Eye (tissue), 1 donor: ENCODE measurements at regions not wholly inside any gene's neighbourhood (a gene's known extent, or its start where the extent isn't known, plus 50 kb on each side); places are given as distances from the start of the nearest gene placed in this dataset.
"Not testable (repeated sequence)": the region's sequence is repeated elsewhere in the genome, so short reads cannot be mapped to it uniquely, and the experiment has no call there.

Experiments
- DNase-seq: peaks from one replicate; pipeline ENCODE4 v3.0.0-alpha.2; 2015

DNA sequence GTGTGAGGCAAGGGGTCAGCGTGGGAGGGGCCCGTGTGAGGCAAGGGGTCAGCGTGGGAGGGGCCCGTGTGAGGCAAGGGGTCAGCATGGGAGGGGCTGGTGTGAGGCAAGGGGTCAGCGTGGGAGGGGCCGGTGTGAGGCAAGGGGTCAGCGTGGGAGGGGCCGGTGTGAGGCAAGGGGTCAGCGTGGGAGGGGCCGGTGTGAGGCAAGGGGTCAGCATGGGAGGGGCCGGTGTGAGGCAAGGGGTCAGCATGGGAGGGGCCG, 119.2 kb downstream of the SEPTIN14 start:
- DNase-seq: not testable (repeated sequence)

DNA sequence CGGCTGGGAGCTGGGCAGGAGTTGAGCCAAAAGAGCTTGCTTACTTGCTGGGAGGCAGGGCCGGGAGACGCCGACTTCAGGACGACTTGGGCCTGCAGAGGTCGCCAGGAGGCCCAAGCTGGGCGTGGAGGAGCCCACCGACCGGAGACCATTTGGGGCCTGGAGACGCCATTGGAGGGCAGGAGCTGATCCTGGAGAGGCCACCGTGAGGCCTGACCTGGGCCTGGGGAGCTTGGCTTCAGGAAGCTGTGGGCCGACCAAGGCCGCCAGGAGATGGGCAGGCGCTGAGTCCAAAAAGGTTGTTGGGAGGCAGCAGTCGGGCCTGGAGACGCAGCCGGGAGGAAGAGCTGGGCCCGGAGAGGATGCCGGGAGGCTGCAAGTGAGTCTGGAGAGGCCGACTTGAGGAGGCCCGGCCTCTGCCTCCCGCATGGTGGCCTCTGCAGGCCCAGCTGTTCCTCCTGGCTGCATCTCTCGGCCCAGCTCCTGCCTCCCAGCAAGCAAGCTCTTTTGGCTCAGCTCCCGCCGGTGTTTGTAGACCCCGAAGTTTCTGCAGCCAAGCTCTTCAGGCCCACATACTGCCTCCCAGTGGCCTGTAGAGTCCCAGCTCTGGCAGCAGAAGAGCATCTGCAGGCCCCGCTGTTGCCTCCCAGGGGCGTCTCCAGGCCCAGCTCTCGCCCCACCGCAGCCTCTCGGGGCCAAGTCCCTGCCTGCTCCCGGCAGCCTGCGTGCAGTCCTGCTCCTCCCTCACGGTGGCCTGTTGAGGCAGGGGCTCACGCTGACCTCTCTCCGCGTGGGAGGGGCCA, 119.7 kb downstream of the SEPTIN14 start:
- not testable (repeated sequence) for DNase-seq

DNA sequence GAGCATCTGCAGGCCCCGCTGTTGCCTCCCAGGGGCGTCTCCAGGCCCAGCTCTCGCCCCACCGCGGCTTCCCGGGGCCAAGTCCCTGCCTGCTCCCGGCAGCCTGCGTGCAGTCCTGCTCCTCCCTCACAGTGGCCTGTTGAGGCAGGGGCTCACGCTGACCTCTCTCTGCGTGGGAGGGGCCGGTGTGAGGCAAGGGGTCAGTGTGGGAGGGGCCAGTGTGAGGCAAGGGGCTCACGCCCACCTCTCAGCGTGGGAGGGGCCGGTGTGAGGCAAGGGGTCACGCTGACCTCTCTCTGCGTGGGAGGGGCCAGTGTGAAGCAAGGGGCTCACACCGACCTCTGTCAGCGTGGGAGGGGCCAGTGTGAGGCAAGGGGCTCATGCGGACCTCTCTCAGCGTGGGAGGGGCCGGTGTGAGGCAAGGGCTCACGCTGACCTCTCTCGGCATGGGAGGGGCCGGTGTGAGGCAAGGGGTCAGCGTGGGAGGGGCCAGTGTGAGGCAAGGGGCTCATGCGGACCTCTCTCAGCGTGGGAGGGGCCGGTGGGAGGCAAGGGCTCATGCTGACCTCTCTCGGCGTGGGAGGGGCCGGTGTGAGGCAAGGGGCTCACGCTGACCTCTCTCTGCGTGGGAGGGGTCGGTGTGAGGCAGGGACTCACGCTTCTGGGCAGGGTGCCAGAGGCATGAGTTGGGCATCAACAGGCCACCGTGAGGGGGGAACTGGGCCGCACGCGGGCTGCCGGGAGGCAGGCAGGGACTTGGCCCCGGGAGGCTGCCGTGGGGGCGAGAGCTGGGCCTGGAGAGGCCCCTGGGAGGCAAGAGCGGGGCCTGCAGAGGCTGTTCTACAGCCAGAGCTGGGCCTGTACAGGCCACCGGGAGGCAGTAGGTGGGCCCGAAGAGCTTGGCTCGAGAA, 120.6 kb downstream of the SEPTIN14 start:
- DNase-seq: not testable (repeated sequence)

DNA sequence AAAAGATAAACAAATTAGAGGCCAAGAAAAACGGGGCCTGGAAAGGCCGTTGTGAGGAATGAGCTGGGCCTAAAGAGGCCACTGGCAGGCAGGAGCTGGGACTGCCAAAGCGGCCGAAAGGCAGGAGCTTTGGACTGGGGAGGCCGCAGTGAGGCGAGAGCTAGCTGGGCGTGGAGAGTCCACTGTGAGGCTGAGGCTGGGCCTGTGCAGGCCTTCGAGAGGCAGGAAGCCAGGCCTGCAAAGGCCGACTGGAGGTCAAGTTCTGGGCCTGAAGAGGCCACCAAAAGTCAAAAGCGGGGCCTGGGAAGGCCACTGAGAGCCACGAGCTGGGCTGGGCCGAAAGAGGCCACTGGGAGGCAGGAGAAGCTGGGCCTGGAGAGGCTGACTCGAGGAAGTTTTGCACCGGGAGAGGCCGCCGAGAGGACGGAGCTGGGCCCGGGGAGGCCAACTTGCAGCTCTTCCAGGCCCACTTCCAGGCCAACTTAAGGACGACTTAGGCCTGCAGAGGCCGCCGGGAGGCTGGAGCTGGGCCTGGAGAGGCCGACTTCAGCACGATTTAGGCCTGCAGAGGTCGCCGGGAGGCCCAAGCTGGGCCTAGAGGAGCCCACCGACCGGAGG, 121.8 kb downstream of the SEPTIN14 start:
- not testable (repeated sequence) for DNase-seq

DNA sequence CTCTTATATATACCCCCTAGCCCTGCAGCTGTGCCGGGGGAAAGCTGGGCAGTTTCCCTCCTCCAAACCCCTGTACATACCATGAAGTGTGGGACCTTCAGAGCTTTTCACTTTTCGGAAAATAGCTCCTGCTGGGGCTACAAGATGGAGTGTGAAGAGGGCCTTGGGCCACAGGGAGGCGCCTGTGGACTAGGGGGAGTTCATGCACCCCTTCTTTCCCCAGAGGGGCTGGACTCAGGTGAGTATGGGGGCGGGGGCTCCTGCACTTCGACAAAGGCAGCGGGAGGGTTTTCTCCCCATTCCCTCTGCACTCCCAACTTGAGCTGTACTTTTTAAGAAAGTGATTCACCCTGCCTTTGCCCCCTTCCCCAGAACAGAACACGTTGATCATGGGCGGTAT, 122.5 kb downstream of the SEPTIN14 start:
- not testable (repeated sequence) for DNase-seq

DNA sequence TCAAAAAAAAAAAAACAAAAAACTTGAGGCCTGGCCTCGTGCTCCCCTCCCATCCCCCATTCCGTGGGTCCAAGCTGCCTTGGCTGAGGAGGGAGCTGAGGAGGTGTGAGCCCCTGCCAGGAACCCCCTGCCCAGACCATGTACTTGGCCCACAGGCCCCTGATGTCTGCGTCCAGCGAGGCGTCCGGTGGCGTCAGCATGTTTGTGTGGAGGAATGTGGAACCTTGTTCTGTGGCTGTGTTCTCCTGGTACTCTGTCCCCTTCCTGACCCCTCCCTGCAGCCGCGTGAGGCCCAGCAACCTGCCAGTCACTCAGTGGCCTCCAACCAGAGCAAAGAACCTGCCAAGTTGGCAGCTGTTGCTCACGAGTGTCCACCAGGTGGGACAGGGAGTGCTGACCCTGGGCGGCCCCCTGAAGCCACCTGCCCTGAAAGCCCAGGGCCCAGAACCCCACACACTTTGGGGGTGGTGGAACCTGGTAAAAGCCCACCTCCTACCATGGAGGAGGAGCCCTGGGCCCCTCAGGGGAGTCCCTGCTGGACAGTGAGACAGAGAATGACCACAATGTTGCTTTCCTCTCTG, 125.8 kb downstream of the SEPTIN14 start:
- DNase-seq: not testable (repeated sequence)

DNA sequence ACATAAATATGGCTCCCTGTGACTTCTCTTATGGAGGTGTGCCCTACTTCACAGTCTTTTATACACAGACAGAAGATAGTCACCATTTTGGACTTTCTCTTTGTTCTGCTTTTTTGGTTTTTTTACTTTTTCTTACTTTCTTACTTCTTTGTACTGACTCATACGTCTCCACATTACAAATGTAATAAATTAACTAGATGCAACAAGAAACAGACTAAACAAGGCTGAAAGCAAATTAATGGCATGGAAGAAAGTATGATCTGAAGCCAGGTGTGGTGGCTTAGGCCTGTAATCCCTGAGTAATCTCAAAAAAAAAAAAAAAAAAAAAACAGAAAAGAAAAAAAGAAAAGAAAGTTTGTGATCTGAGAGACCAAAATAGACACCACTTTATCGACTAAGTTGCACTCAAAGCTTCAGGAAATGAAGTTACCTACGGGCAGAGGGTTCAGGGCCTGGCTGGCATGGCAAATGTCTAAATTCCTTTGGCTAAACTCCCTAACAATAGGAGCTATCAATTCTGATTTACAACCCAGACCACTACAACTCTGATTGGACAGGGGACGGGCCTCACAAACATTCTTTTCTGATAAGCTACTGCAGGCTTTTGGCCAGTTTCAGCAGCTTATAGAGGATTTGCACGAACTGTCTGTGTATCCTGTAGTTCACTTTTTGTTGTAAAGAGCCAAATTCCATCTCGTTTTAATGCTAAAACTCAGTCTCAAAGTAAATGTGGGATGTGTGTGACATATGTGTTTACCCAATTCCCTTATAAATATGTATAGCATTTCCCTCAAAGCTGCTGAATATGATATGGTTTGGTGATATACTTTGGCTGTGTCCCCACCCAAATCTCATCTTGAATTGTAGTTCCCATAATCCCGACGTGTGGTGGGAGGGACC, 129.1 kb downstream of the SEPTIN14 start:
- DNase-seq: peak; percentile 38

DNA sequence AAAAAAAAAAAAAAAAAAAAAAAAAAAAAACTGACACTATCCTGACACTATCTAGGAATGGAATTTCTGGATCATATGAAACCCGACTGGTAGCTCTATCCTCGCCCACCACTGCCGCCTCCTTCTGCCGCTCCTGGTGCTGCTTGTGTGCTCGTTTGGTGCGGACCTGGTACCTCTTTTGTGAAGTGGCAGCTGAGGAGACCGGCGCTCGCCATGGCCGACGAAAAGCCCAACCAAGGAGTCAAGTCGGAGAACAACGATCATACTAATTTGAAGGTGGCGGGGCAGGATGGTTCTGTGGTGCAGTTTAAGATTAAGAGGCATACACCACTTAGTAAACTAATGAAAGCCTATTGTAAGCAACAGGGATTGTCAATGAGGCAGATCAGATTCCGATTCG, 130.6 kb downstream of the SEPTIN14 start:
- DNase-seq: no peak

DNA sequence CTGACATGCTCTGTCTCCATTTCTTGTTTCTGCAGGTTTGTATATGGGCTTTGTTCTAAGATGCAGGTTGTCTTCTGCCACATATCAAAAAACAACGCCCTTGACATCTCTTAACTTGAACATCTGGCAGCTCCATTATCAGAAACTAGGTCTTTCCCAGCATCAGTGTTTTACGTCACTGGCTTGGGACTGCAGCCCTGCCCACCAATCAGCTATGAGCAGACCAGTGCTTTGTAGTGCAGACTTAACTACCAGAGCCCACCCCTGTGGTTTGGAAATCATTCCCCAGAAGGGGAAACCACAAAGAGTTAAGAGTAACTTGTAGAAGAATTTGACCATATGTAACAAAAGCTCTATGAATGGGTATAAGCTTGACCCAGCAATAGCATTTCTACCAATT, 132.4 kb downstream of the SEPTIN14 start:
- DNase-seq: no peak

DNA sequence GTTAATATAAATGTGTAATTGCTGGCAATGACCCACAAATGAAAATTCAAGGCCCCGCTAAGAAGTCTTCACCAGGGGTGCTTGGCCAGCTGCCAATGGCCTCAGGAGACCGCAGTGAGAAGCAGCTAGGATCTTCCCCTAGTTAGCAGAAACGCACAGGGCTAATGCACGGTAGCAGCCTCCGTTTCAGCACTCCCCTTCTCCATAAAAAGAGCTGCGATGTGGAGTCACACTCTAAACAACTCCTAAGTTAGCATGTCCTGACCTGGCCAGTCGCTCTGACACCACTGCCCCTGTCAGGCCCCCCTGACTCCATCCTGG, 139.0 kb downstream of the SEPTIN14 start:
- DNase-seq: peak; percentile 42

DNA sequence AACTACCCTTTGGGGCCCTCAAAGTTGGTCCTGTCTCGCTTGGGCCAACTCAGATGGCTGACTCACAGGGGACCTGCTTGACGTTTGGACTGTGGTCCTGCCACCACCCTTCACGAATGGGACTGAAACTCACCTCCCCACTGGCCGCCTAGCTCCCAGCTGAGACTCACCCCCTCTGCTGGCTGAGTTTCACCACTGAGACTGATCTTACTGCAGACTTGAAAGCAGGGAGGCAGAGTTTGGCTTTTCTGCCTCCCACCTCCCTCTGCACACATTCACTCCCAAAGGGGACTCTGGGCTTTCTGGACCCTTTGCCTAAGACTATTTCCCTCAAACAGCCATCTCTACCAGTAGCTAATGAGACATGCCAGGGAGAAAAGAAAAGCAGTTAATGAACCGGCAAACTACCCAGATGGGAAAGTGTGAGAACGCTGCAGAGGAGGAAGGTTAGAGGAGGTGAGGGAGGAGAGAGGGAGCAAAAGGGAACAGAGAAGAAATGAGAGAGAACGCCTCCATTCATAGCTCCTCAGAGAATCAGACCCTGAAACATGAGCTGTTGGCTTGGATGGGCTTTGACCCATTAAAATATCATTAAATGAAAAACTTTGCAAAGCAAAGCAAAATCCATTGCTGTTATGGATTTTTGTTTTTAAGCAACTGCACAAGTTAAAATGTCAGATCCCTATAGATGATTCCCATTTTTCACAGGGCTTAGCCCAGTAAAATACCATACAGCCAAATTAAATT, 139.5 kb downstream of the SEPTIN14 start:
- peak; percentile 67 for DNase-seq

DNA sequence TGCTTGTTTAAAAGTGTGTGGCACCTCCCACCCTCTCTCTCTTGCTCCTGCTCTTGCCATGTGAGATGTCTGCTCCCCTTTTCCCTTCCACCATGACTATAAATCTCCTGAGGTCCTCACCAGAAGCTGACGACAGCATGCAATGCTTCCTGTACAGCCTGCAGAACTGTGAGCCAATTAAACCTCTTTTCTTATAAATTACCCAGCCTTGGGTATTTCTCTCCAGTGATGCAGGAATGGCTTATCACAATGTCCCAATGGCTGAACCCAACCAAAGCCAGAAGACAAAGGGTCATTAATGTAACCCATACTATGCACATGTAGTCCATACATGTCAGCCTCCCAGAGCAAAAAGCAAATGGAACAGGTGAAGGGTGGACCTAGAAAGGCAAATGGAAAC, 141.5 kb downstream of the SEPTIN14 start:
- not testable (repeated sequence) for DNase-seq

DNA sequence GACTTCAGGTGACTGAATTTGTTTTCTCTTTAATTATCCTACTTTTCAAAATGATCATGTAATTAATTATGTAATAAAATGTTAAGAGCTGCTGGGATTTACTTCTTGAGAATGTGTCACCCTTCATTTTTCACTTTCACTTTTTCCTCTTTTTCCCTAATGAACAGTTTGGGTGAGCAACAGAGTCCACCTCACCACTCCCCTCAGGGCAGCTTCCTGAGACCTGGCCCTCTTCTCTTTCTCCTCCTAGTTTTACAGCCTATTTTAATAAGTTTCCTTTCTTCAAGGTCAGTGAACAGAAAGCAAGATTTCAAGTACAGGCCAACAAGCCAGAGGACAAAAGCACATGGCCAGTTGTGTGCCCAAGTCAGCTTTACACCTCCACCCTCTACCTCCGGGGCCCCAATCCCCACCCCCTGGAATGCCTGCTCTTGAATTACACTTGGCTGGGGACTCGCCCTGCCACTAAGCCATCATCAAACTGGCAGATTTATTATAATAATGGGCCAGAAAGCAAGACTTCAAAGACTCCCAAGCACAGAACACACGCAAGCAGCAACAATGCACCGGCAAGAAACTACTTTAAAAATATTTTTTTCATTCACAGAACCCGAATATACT, 143.1 kb upstream of the VOPP1 start:
- DNase-seq: not testable (repeated sequence)

DNA sequence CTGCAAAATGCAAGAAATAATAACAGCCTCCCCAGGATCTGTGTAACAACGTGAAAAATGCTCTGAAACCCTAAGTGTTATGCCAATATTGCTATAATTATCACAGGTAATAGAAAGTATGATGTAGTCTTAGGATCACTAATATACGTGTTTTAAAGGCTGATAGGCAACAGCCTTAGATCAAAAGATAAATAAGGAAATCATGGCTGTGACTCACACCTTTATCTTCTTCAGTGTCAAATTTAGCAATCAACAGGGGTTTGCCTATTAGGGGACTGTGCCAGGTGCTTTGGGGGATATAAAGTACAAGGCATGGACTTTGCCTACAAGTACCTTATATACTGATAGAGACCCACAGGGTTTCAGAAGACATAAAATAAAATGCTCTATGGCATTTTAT, 142.1 kb upstream of the VOPP1 start:
- not testable (repeated sequence) for DNase-seq

DNA sequence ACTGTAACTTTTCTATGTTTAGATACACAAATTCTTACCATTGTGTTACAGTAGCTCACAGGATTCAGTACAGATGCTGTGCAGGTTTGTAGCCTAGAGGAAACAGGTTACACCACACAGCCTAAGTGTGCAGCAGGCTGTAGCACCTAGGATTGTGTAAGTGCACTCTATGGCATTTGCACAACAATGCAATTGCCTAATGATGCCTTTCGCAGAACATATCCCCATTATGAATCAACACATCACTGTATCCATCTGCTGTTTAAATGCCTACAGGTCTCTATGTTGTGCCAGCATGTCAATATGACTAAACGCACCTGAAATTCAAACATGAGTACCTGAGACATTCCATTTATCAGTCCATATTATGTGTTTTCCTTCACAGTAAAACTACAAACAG, 138.0 kb upstream of the VOPP1 start:
- not testable (repeated sequence) for DNase-seq

DNA sequence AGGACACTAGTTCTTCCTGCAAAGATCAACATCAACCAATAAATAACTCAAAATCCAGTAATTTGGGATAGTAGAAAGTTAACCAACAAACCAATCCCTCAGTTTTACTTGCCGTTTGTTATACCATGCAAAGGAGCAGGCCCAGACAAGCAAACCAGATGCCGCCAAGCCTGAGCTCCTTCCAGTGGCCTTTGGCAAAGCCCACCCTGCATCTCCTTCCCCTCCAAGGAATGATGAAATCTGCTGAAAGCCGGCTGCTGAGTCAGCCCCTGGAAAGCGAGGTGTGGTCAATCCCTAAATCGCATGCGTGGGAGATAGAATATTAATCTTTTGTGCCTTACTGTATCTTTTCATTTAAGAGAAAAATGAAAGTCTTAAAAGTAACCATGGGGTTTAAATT, 135.7 kb upstream of the VOPP1 start:
- not testable (repeated sequence) for DNase-seq

DNA sequence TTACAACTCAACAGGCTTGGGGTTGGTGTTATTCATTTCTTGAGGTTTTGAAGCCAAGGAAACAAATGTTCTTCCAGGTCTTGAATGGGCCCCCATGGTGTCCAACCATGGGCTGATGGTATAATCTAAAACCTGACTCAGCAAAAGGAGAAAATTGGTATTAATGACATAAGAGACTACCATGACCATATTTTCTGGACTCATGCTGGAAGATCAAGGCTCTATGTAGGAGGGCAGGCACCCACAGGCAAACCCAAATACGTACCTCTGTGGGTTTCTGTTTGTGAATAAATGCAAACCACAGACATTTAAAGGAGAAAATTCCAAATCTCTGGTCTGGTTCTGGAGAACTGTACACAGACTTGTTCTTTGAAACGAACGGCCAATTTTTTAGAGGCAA, 135.1 kb upstream of the VOPP1 start:
- DNase-seq: not testable (repeated sequence)

DNA sequence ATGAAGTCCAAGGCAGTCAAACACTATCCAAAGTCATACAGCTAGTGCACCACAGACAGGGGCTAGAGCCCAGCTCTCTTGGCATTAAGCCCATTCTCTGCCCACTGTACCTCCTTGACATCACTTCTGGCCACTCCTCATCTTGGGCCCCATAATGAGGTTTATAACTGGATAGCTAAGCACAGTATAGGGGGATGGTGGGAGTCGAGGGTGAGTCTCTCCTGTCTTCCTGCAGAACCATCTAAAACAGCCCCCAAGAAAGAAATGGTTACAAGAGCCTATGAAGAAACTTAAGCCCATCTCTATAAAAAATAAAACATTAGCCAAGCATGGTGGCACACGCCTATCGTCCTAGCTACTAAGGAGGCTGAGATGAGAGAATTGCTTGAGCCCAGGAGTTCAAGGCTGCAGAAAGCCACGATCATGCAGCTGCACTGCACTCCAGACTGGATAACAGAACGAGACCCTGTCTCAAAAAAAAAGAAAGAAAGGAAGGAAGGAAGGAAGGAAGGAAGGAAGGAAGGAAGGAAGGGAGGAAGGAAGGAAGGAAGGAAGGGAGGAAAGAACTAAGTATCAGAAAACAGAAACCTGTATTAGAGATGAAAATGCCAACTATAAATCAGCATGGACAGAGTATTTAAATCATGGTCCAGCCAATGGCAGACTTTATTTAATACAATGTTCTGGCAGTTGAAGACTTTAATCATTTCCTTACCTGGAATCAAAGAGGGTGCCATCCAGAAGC, 134.3 kb upstream of the VOPP1 start:
- not testable (repeated sequence) for DNase-seq

DNA sequence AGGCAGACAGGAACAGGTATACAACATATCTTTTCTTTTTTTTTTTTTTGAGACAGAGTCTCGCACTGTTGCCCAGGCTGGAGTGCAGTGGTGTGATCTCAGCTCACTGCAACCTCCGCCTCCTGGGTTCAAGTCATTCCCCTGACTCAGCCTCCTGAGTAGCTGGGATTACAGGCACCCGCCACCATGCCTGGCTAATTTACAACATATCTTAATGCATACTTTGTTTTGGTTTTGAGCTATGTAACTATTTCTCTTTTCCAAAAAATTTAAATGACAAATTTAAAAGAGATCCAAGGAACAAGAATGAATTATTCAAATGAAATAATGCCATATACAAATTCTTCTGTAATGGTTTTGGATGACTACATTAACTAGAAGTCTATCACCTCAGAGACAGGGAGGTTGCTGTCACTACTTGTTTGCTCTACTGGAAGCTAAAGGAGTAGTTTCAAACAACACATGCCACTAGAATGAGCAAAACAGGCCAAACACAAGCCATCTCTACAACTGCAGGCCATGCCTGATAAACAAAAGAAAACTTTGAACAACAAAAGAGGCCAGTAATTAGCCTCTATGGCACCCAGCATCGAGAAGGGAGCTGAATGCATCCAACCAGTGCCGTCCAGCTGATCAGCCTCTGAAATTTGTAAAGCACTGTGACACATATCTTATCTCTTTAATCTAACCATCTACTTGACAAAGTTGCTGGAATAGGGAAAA, 133.6 kb upstream of the VOPP1 start:
- not testable (repeated sequence) for DNase-seq

DNA sequence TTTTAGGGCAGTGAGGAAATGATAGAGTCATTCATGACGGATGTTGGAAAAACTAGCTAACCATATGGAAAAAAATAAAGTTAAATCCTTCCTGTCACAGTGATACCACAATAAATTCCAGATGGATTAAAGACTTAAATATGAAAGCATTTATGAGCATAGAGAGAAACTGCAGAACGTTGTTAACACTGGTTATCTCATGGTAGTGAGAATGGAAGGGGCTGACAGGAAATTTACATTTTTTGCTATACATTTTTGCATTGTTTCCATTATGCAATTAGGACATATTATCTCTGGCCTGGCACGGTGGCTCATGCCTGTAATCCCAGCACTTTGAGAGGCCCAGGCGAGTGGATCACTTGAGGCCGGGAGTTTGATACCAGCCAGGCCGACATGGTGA, 130.5 kb upstream of the VOPP1 start:
- DNase-seq: peak; percentile 8
